D721Med (cell line): ENCODE measurements at regions not wholly inside any gene's neighbourhood (a gene's known extent, or its start where the extent isn't known, plus 50 kb on each side); places are given as distances from the start of the nearest gene placed in this dataset.

Experiments
- DNase-seq: peaks from one replicate; pipeline ENCODE4 v3.0.0; 2011; ENCODE audit warnings: low spot score; ENCODE audit not compliant: insufficient read length
- FAIRE-seq: peaks from 2 replicates; lab custom pipeline; 2011; peaks lifted over from hg19 to GRCh38; lab: Jason Lieb, UNC
- CTCF ChIP-seq: IDR thresholded peaks from 2 replicates; pipeline ENCODE4 v1.5.1; 2012; ENCODE audit warnings: mild to moderate bottlenecking, control low read depth; ENCODE audit not compliant: insufficient read depth; ENCODE audit errors: missing control alignments

- no peak for FAIRE-seq
- no peak for TF ChIP-seq CTCF
- DNase-seq, result no peak
Measured at GRCh38 chr20:12219798-12220197, 302.1 kb downstream of the BTBD3 start.

- TF ChIP-seq CTCF, result no peak
- DNase-seq, result no peak
- no peak for FAIRE-seq
Measured at GRCh38 chr20:12223057-12223456, 305.4 kb downstream of the BTBD3 start.

- no peak for TF ChIP-seq CTCF
- DNase-seq, result no peak
- FAIRE-seq, result no peak
Measured at GRCh38 chr20:12225898-12226297, 308.2 kb downstream of the BTBD3 start.

GRCh38 chr20:12229891-12230290 is 312.2 kb downstream of the BTBD3 start:
- no peak for TF ChIP-seq CTCF
- FAIRE-seq, result no peak
- DNase-seq, result no peak

GRCh38 chr20:12237772-12238171 is 320.1 kb downstream of the BTBD3 start:
- DNase-seq, result no peak
- FAIRE-seq, result no peak
- TF ChIP-seq CTCF, result no peak

GRCh38 chr20:12241065-12241464 is 323.4 kb downstream of the BTBD3 start:
- TF ChIP-seq CTCF, result no peak
- FAIRE-seq (no peak), DNase-seq (no peak)

GRCh38 chr20:12243327-12243726 is 325.6 kb downstream of the BTBD3 start:
- DNase-seq (no peak), FAIRE-seq (no peak)
- TF ChIP-seq CTCF, result no peak
